Astrocyte (in vitro differentiated cells and primary cell): ENCODE measurements at regions not wholly inside any gene's neighbourhood (a gene's known extent, or its start where the extent isn't known, plus 50 kb on each side); places are given as distances from the start of the nearest gene placed in this dataset.

ENCODE experiments used
- DNase-seq: peaks from one replicate; pipeline ENCODE4 v3.0.0-alpha.2; 2010; ENCODE audit warnings: low read depth
- FAIRE-seq: peaks from 2 replicates; lab custom pipeline; 2011; peaks lifted over from hg19 to GRCh38; lab: Jason Lieb, UNC
- H2AFZ ChIP-seq: 2 replicates; pipeline ENCODE4 v1.6.0; 2012; ENCODE audit warnings: low read depth, low read length, inconsistent platforms
- H3K27ac ChIP-seq: 2 replicates; pipeline ENCODE4 v1.5.1; 2011; ENCODE audit warnings: low read depth, low read length, inconsistent platforms
- H3K27me3 ChIP-seq: 2 replicates; pipeline ENCODE4 v1.6.0; 2011; ENCODE audit warnings: low read length, inconsistent platforms; ENCODE audit not compliant: insufficient read depth
- H3K36me3 ChIP-seq: 2 replicates; pipeline ENCODE4 v1.5.1; 2011; ENCODE audit warnings: low read length, inconsistent platforms; ENCODE audit not compliant: insufficient read depth
- H3K4me1 ChIP-seq: 2 replicates; pipeline ENCODE4 v1.5.1; 2011; ENCODE audit warnings: low read length, inconsistent platforms; ENCODE audit not compliant: insufficient read depth
- H3K4me2 ChIP-seq: 2 replicates; pipeline ENCODE4 v1.6.0; 2012; ENCODE audit warnings: low read length, inconsistent platforms
- H3K4me3 ChIP-seq: 2 replicates; pipeline ENCODE4 v1.5.1; 2011; ENCODE audit warnings: low read depth, mild to moderate bottlenecking, low read length, inconsistent platforms; ENCODE audit not compliant: insufficient read depth
- H3K79me2 ChIP-seq: 2 replicates; pipeline ENCODE4 v1.6.0; 2012; ENCODE audit warnings: mild to moderate bottlenecking, low read length, inconsistent platforms; ENCODE audit not compliant: insufficient read depth
- H3K9ac ChIP-seq: 2 replicates; pipeline ENCODE4 v1.6.0; 2012; ENCODE audit warnings: mild to moderate bottlenecking, low read length, inconsistent platforms
- H3K9me3 ChIP-seq: 2 replicates; pipeline ENCODE4 v1.5.1; 2012; ENCODE audit warnings: low read depth, mild to moderate bottlenecking, low read length, inconsistent platforms; ENCODE audit not compliant: insufficient read depth
- H4K20me1 ChIP-seq: 2 replicates; pipeline ENCODE4 v1.6.0; 2012; ENCODE audit warnings: low read length, inconsistent platforms; ENCODE audit not compliant: insufficient read depth
- H3K27ac Mint-ChIP-seq: one replicate; pipeline ENCODE4 v1.8.0; 2021; ENCODE audit warnings: mild to moderate bottlenecking, mixed read lengths; ENCODE audit not compliant: unreplicated experiment
- H3K27me3 Mint-ChIP-seq: one replicate; pipeline ENCODE4 v1.8.0; 2021; ENCODE audit warnings: low read depth, mixed read lengths; ENCODE audit not compliant: unreplicated experiment
- H3K36me3 Mint-ChIP-seq: one replicate; pipeline ENCODE4 v1.8.0; 2021; ENCODE audit warnings: low read depth, mixed read lengths; ENCODE audit not compliant: unreplicated experiment
- H3K4me1 Mint-ChIP-seq: one replicate; pipeline ENCODE4 v1.8.0; 2021; ENCODE audit warnings: low read depth, mixed read lengths; ENCODE audit not compliant: unreplicated experiment
- H3K4me3 Mint-ChIP-seq: one replicate; pipeline ENCODE4 v1.8.0; 2021; ENCODE audit warnings: mild to moderate bottlenecking, moderate library complexity, mixed read lengths; ENCODE audit not compliant: unreplicated experiment
- H3K9me3 Mint-ChIP-seq: one replicate; pipeline ENCODE4 v1.8.0; 2021; ENCODE audit warnings: mild to moderate bottlenecking, mixed read lengths; ENCODE audit not compliant: unreplicated experiment
- CTCF ChIP-seq: IDR thresholded peaks from 2 replicates; pipeline ENCODE4 v1.5.1; 2011; ENCODE audit warnings: low read depth, mild to moderate bottlenecking, inconsistent platforms, low read length, moderate library complexity; ENCODE audit not compliant: insufficient read depth
- EZH2 ChIP-seq: IDR thresholded peaks from 2 replicates; pipeline ENCODE4 v1.6.1; 2012; ENCODE audit warnings: mild to moderate bottlenecking, low read length, inconsistent platforms; ENCODE audit not compliant: insufficient read depth

GRCh38 chr2:67243919-67244318 is 153.2 kb upstream of the ETAA1 start:
- FAIRE-seq (no peak), DNase-seq (no peak)

GRCh38 chr2:67246791-67247190 is 150.3 kb upstream of the ETAA1 start:
- FAIRE-seq (no peak), DNase-seq (no peak)
- Histone ChIP-seq H3K36me3 (no peaks in the 10 kb centered on the region), H3K27me3 (no peaks in the 10 kb centered on the region), H4K20me1 (no peaks in the 10 kb centered on the region), H3K4me2 (no peak overlapping the region), H3K9me3 (no peaks in the 10 kb centered on the region), H2AFZ (no peak overlapping the region), H3K4me1 (no peaks in the 10 kb centered on the region), H3K4me3 (no peak overlapping the region), H3K9ac (no peak overlapping the region), H3K79me2 (no peaks in the 10 kb centered on the region), H3K27ac (no peak overlapping the region)
- TF ChIP-seq EZH2 (no peak), CTCF (no peak)
- H3K27me3 Mint-ChIP-seq, result peaks cover 7% of the 10 kb centered on the region
- H3K36me3 Mint-ChIP-seq, result no peaks in the 10 kb centered on the region
- no peak overlapping the region for H3K4me3 Mint-ChIP-seq
- H3K9me3 Mint-ChIP-seq, result no peaks in the 10 kb centered on the region
- H3K4me1 Mint-ChIP-seq, result no peaks in the 10 kb centered on the region
- no peak overlapping the region for H3K27ac Mint-ChIP-seq

More at GRCh38 chr2:67243919-67244318, 153.2 kb upstream of the ETAA1 start:
- TF ChIP-seq EZH2, result no peak
- TF ChIP-seq CTCF, result no peak
- Mint-ChIP-seq H3K27me3 (peaks cover 7% of the 10 kb centered on the region), H3K4me1 (peaks cover 4% of the 10 kb centered on the region), H3K36me3 (no peaks in the 10 kb centered on the region), H3K9me3 (no peaks in the 10 kb centered on the region), H3K4me3 (no peak overlapping the region), H3K27ac (no peak overlapping the region)
- no peaks in the 10 kb centered on the region for H3K4me1 ChIP-seq
- H3K9me3 ChIP-seq, result no peaks in the 10 kb centered on the region
- no peak overlapping the region for H3K4me3 ChIP-seq
- H2AFZ ChIP-seq, result no peak overlapping the region
- H3K36me3 ChIP-seq, result no peaks in the 10 kb centered on the region
- H3K27me3 ChIP-seq, result no peaks in the 10 kb centered on the region
- H3K9ac ChIP-seq, result no peak overlapping the region
- H3K27ac ChIP-seq, result no peak overlapping the region
- no peaks in the 10 kb centered on the region for H3K79me2 ChIP-seq
- no peaks in the 10 kb centered on the region for H4K20me1 ChIP-seq
- H3K4me2 ChIP-seq, result no peak overlapping the region

- peaks cover 3% of the 10 kb centered on the region for H3K4me1 ChIP-seq
- no peaks in the 10 kb centered on the region for H3K79me2 ChIP-seq
- TF ChIP-seq CTCF (no peak), EZH2 (no peak)
- no peaks in the 10 kb centered on the region for H3K27me3 Mint-ChIP-seq
- H3K27ac Mint-ChIP-seq, result no peak overlapping the region
- no peaks in the 10 kb centered on the region for H4K20me1 ChIP-seq
- FAIRE-seq, result no peak
- no peaks in the 10 kb centered on the region for H3K36me3 ChIP-seq
- peaks cover 4% of the 10 kb centered on the region for H3K9me3 Mint-ChIP-seq
- no peak overlapping the region for H2AFZ ChIP-seq
- H3K4me1 Mint-ChIP-seq, result peaks cover 5% of the 10 kb centered on the region
- no peaks in the 10 kb centered on the region for H3K9me3 ChIP-seq
- H3K4me2 ChIP-seq, result no peak overlapping the region
- H3K27ac ChIP-seq, result no peak overlapping the region
- no peaks in the 10 kb centered on the region for H3K27me3 ChIP-seq
- no peak overlapping the region for H3K4me3 Mint-ChIP-seq
- no peak overlapping the region for H3K9ac ChIP-seq
- no peak for DNase-seq
- no peak overlapping the region for H3K4me3 ChIP-seq
- no peaks in the 10 kb centered on the region for H3K36me3 Mint-ChIP-seq
These were observed 145.4 kb upstream of the ETAA1 start for GRCh38 chr2:67251741-67252140.
